K562 (cell line): ENCODE measurements at regions not wholly inside any gene's neighbourhood (a gene's known extent, or its start where the extent isn't known, plus 50 kb on each side); places are given as distances from the start of the nearest gene placed in this dataset.

ENCODE experiments used
- ATAC-seq: fragments of 200-7000 bp; cut with Tn5 transposase; 3 replicates; pipeline ENCODE4 v1.9.1; 2020; ENCODE audit warnings: moderate library complexity
- BruUV-seq: library from RNA; stranded (reverse); fragments of 400-500 nt; replicated peaks from 2 replicates; lab custom pipeline; 2021; lab: Mats Ljungman, UMichigan
- CTCF ChIA-PET: fragments of 300-600 bp; formaldehyde crosslinking; extraction: SDS; loops from one replicate; lab custom pipeline; 2021; ENCODE audit warnings: low intra/inter-chr PET ratio; lab: Yijun Ruan, JAX
- POLR2A ChIA-PET: fragments of 300-600, 350-650 bp; sonication (Branson Sonifier 250); formaldehyde crosslinking; extraction: SDS; loops from one replicate; lab custom pipeline; 2021; ENCODE audit warnings: antibody characterized with exemption, inconsistent platforms; lab: Yijun Ruan, JAX
- DNase-seq, 4 experiments: peaks; one replicate each; pipeline versions ENCODE4 v3.0.0 to v3.0.0-alpha.2; 2011 to 2018; ENCODE audit warnings: low spot score in 3 of 4, mixed read lengths in 3 of 4; ENCODE audit errors: extremely low read depth in 1 of 4
- FAIRE-seq: peaks from 2 replicates; lab custom pipeline; 2011; peaks lifted over from hg19 to GRCh38; lab: Jason Lieb, UNC
- H2AFZ ChIP-seq: 2 replicates; pipeline ENCODE4 v1.6.0; 2011; ENCODE audit warnings: low read depth, low read length, control low read depth, inconsistent platforms
- H3K27ac ChIP-seq: fragments of 200-600 bp; 3 replicates; pipeline ENCODE4 v1.8.0; 2011; ENCODE audit warnings: low read depth, mild to moderate bottlenecking, control low read depth, inconsistent platforms, low read length, moderate library complexity, mixed read lengths; ENCODE audit errors: extremely low read depth
- H3K27me3 ChIP-seq, 2 experiments: fragments of 300-600 bp in 1 of 2; 2 replicates in 1 of 2; 3 replicates in 1 of 2; pipeline versions ENCODE4 v1.6.0 to v1.8.0; 2011; ENCODE audit warnings: inconsistent platforms in 2 of 2, low read length in 2 of 2, mild to moderate bottlenecking in 1 of 2, mixed read lengths in 1 of 2, moderate library complexity in 1 of 2; ENCODE audit not compliant: control insufficient read depth in 2 of 2, insufficient read depth in 2 of 2
- H3K36me3 ChIP-seq: fragments of 300-600 bp; 3 replicates; pipeline ENCODE4 v1.8.0; 2011; ENCODE audit warnings: mild to moderate bottlenecking, low read length, inconsistent platforms; ENCODE audit not compliant: control insufficient read depth, insufficient read depth
- H3K4me1 ChIP-seq, 2 experiments: fragments of 200-600 bp in 1 of 2; replicated peaks in 1 of 2; 2 replicates in 1 of 2; 3 replicates in 1 of 2; pipeline versions ENCODE4 v1.5.1 to v1.8.0; 2011; ENCODE audit warnings: inconsistent platforms in 2 of 2, low read length in 2 of 2, mild to moderate bottlenecking in 1 of 2, mixed read lengths in 1 of 2, moderate library complexity in 1 of 2; ENCODE audit not compliant: control insufficient read depth in 2 of 2, insufficient read depth in 2 of 2
- H3K4me2 ChIP-seq: 2 replicates; pipeline ENCODE4 v1.6.1; 2011; ENCODE audit warnings: low read length, control low read depth, inconsistent platforms, mixed read lengths; ENCODE audit not compliant: insufficient read depth
- H3K4me3 ChIP-seq: fragments of 200-600 bp; sonication (generic), shearing (Covaris generic); 2 replicates; pipeline ENCODE4 v1.5.1; 2016; ENCODE audit warnings: control low read depth, inconsistent platforms
- H3K79me2 ChIP-seq: fragments of 200-600 bp; 3 replicates; pipeline ENCODE4 v1.8.0; 2011; ENCODE audit warnings: low read length, inconsistent platforms; ENCODE audit not compliant: control insufficient read depth, insufficient read depth
- H3K9ac ChIP-seq, 2 experiments: 2 replicates each; pipeline versions ENCODE4 v1.6.0 to v1.6.1; 2011; ENCODE audit warnings: low read depth in 2 of 2, low read length in 2 of 2, control low read depth in 1 of 2, inconsistent platforms in 1 of 2, mild to moderate bottlenecking in 1 of 2, mixed read lengths in 1 of 2; ENCODE audit not compliant: insufficient read depth in 1 of 2
- H3K9me1 ChIP-seq: one replicate; pipeline ENCODE4 v1.6.0; 2011; ENCODE audit warnings: inconsistent platforms, mild to moderate bottlenecking, low read length, moderate library complexity; ENCODE audit not compliant: control insufficient read depth, insufficient read depth
- H3K9me3 ChIP-seq: replicated peaks from 2 replicates; pipeline ENCODE4 v1.5.1; 2011; ENCODE audit warnings: low read depth, low read length, inconsistent platforms; ENCODE audit not compliant: control insufficient read depth, insufficient read depth
- H4K20me1 ChIP-seq: replicated peaks from 2 replicates; pipeline ENCODE4 v1.6.1; 2011; ENCODE audit warnings: low read length, inconsistent platforms, mixed read lengths; ENCODE audit not compliant: control insufficient read depth, insufficient read depth
- CLOCK ChIP-seq: fragments of 250-450 bp; sonication (Bioruptor Pico); IDR thresholded peaks from 2 replicates; pipeline ENCODE4 v1.4.0; 2020; ENCODE audit warnings: mild to moderate bottlenecking, moderate library complexity, borderline replicate concordance
- HDAC3 ChIP-seq: fragments of 450-650 bp; IDR thresholded peaks from 2 replicates; pipeline ENCODE4 v1.6.1; 2018; ENCODE audit warnings: borderline replicate concordance, mild to moderate bottlenecking, moderate library complexity; ENCODE audit not compliant: partially characterized antibody
- PYGO2 ChIP-seq: fragments of 450-650 bp; IDR thresholded peaks from 2 replicates; pipeline ENCODE4 v1.6.1; 2016; ENCODE audit warnings: mild to moderate bottlenecking, missing genetic modification characterization, moderate library complexity, missing compliant biosample characterization
- SIN3A ChIP-seq, 2 experiments: fragments of 150-350 bp in 1 of 2; IDR thresholded peaks; 2 replicates each; pipeline ENCODE4 v1.6.1; 2011 to 2016; ENCODE audit warnings: borderline replicate concordance in 2 of 2, low read depth in 2 of 2, low read length in 2 of 2, mild to moderate bottlenecking in 2 of 2, moderate library complexity in 2 of 2; ENCODE audit not compliant: control insufficient read depth in 1 of 2
- ZFP36 ChIP-seq: fragments of 150-350 bp; IDR thresholded peaks from 2 replicates; pipeline ENCODE4 v1.6.1; 2018; ENCODE audit warnings: low read length, low read depth; ENCODE audit not compliant: partially characterized antibody
- ZNF696 ChIP-seq: fragments of 250-450 bp; sonication (Bioruptor Pico); conservative IDR thresholded peaks from 2 replicates; pipeline ENCODE4 v1.4.0; 2020; ENCODE audit warnings: mild to moderate bottlenecking, moderate library complexity
- ZSCAN29 ChIP-seq: fragments of 450-650 bp; IDR thresholded peaks from 2 replicates; pipeline ENCODE4 v1.6.1; 2017
- WGBS: fragments of 100-300 bp; shearing (Covaris generic); methylation state at CpG from one replicate; pipeline ENCODE4 v1.1.6; 2016; ENCODE audit warnings: low coverage, mixed read lengths; ENCODE audit not compliant: insufficient coverage; ENCODE audit errors: missing lambda C conversion rate; 5-methylcytosine and 5-hydroxymethylcytosine counted together
- in situ Hi-C: fragments of 300-500 bp; cut with MboI; formaldehyde crosslinking; loops from 4 replicates; pipeline ENCODE4 v1.15.0; 2018; ENCODE audit warnings: inconsistent platforms, mixed read lengths
- intact Hi-C: fragments of 100-400 bp; cut with micrococcal nuclease; formaldehyde crosslinking; loops from 2 replicates; pipeline ENCODE4 v1.14.2; 2022

GRCh38 chr5:39808656-39809055 lies 383.9 kb upstream of the DAB2 start:
- intact Hi-C loops: no loop called here
- ChIA-PET CTCF (no interaction called here), POLR2A (no interaction called here)
- H3K9me1 ChIP-seq: no peaks in the 10 kb centered on the region
- FAIRE-seq (no peak), DNase-seq (no peak), ATAC-seq (no peak)
- TF ChIP-seq ZFP36 (no peak), ZSCAN29 (no peak), HDAC3 (no peak), CLOCK (CRISPR knock-in tag) (no peak), ZNF696 (no peak), SIN3A (IDR thresholded peaks at IDR 0.05; ENCODE audit: borderline replicate concordance in 2 of 2, control insufficient read depth in 1 of 2, low read depth in 2 of 2, low read length in 2 of 2) (no peak), PYGO2 (tag) (no peak)
- H3K4me1 ChIP-seq: no peaks in the 10 kb centered on the region
- no TSS peak for BruUV-seq
- no peaks in the 10 kb centered on the region for H4K20me1 ChIP-seq
- no peaks in the 10 kb centered on the region for H3K79me2 ChIP-seq
- H3K36me3 ChIP-seq: no peaks in the 10 kb centered on the region
- no peak overlapping the region for H2AFZ ChIP-seq
- H3K9me3 ChIP-seq: no peaks in the 10 kb centered on the region
- H3K4me3 ChIP-seq: no peak overlapping the region
- no peaks in the 10 kb centered on the region for H3K27me3 ChIP-seq
- no peak overlapping the region for H3K9ac ChIP-seq
- H3K27ac ChIP-seq: no peak overlapping the region
- no peak overlapping the region for H3K4me2 ChIP-seq
- WGBS: 0% methylated on average over 6 of the region's 6 CpGs
- in situ Hi-C loops: no loop called here
